Spleen (tissue), 11 donors: ENCODE measurements at regions not wholly inside any gene's neighbourhood (a gene's known extent, or its start where the extent isn't known, plus 50 kb on each side); places are given as distances from the start of the nearest gene placed in this dataset.

Experiments
- DNase-seq: peaks from one replicate; pipeline ENCODE4 v3.0.0-alpha.2; 2020
- H3K27ac ChIP-seq, 8 donors: fragments of 200-600 bp; sonication (generic) in 7 of 8; 1 replicate in 4 of 8; 2 replicates in 4 of 8; pipeline versions ENCODE4 v1.5.0 to v1.8.0; 2016 to 2021; ENCODE audit warnings: inconsistent platforms in 4 of 8, mild to moderate bottlenecking in 4 of 8, moderate library complexity in 1 of 8
- H3K27me3 ChIP-seq, 7 donors: fragments of 200-600 bp; sonication (generic) in 6 of 7; replicated peaks in 1 of 7; 1 replicate in 4 of 7; 2 replicates in 3 of 7; pipeline versions ENCODE4 v1.5.0 to v1.8.0; 2016 to 2021; ENCODE audit warnings: inconsistent platforms in 3 of 7, mild to moderate bottlenecking in 1 of 7
- H3K36me3 ChIP-seq, 6 donors: fragments of 200-600 bp; sonication (generic) in 5 of 6; 1 replicate in 4 of 6; 2 replicates in 2 of 6; pipeline versions ENCODE4 v1.5.0 to v1.8.0; 2016 to 2021; ENCODE audit warnings: inconsistent platforms in 2 of 6
- H3K4me1 ChIP-seq, 6 donors: fragments of 200-600 bp; sonication (generic) in 5 of 6; 1 replicate in 3 of 6; 2 replicates in 3 of 6; pipeline versions ENCODE4 v1.5.0 to v1.8.0; 2016 to 2021; ENCODE audit warnings: inconsistent platforms in 3 of 6
- H3K4me3 ChIP-seq, 8 donors: fragments of 200-600 bp; sonication (generic) in 7 of 8; 1 replicate in 4 of 8; 2 replicates in 4 of 8; pipeline versions ENCODE4 v1.5.0 to v1.8.0; 2016 to 2021; ENCODE audit warnings: inconsistent platforms in 4 of 8, mild to moderate bottlenecking in 4 of 8, moderate library complexity in 2 of 8
- H3K9me3 ChIP-seq, 8 donors: fragments of 200-600 bp; sonication (generic) in 7 of 8; 1 replicate in 4 of 8; 2 replicates in 4 of 8; pipeline versions ENCODE4 v1.5.0 to v1.8.0; 2016 to 2021; ENCODE audit warnings: inconsistent platforms in 4 of 8
- POLR2A ChIP-seq, 3 donors: fragments of 450-650 bp; IDR thresholded peaks; one replicate each; pipeline ENCODE4 v1.5.1; 2017; ENCODE audit warnings: antibody characterized with exemption in 3 of 3, mild to moderate bottlenecking in 1 of 3
- POLR2AphosphoS5 ChIP-seq, 3 donors: sonication (generic); formaldehyde crosslinking; IDR thresholded peaks; one replicate each; pipeline ENCODE4 v1.5.1; 2017; ENCODE audit warnings: antibody characterized with exemption in 3 of 3
- WGBS, 5 donors: extraction: QIAGEN DNeasy Blood & Tissue Kit in 3 of 5; methylation state at CpG; one replicate each; pipeline versions ENCODE4 v1.1.5 to v1.1.7; 2013 to 2018; 5-methylcytosine and 5-hydroxymethylcytosine counted together
- intact Hi-C: fragments of 100-400 bp; cut with DNase I; formaldehyde crosslinking; loops from one replicate; pipeline ENCODE4 v1.15.0; 2023; ENCODE audit warnings: low total_unique reads
- TF ChIP-seq, protein P1 (sequence below), 11 experiments: fragments of 200-600 bp in 7 of 11; fragments of 450-650 bp in 4 of 11; sonication (generic) in 4 of 11; IDR thresholded peaks in 8 of 11; conservative IDR thresholded peaks in 3 of 11; 1 replicate in 7 of 11; 2 replicates in 4 of 11; pipeline versions ENCODE4 v1.4.0 to v1.8.0; 2016 to 2021; ENCODE audit warnings: antibody characterized with exemption in 11 of 11, inconsistent platforms in 4 of 11, mild to moderate bottlenecking in 1 of 11
- donor health status: healthy with polysubstance abuse.
- donor health status: DM: no; HTN: no; CAD: no; lungs with moderate emphysema.
- donor health status: DM: no; HTN: no; CAD: no.
- donor health status: Bipolar disorder and iron deficiency.
- donor health status: healthy.
- donor health status: DM: no; HTN: no; CAD: no.
- donor health status: DM: yes; HTN: yes; CAD: no.

DNA sequence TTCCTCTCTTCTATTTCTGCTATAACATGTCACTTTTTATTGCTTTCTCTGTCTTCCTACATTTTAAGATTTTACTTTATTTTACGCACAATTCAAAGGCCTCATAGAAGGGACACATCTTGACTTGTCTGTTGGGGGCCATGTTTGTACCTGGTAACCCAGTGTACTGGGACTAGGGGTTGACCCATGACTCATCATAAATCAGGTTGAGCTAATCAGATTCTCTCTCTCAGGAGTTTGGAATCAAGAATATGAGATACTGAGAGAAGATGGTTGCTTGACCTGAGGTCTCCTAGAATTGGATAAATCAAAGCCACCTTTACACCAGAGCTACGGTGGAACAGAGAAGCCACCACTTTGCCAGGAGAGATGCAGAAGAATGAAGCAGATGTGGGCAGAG is 153.0 kb downstream of the UXS1 start:
- no peaks in the 10 kb centered on the region for H3K4me1 ChIP-seq
- H3K36me3 ChIP-seq, result no peaks in the 10 kb centered on the region
- WGBS, 5 donors, result 92 to 98% (median 95%) methylated on average over 2 of the region's 2 CpGs
- no peaks in the 10 kb centered on the region for H3K9me3 ChIP-seq
- no peak overlapping the region for H3K27ac ChIP-seq
- no peaks in the 10 kb centered on the region for H3K27me3 ChIP-seq
- TF ChIP-seq, protein P1, sequence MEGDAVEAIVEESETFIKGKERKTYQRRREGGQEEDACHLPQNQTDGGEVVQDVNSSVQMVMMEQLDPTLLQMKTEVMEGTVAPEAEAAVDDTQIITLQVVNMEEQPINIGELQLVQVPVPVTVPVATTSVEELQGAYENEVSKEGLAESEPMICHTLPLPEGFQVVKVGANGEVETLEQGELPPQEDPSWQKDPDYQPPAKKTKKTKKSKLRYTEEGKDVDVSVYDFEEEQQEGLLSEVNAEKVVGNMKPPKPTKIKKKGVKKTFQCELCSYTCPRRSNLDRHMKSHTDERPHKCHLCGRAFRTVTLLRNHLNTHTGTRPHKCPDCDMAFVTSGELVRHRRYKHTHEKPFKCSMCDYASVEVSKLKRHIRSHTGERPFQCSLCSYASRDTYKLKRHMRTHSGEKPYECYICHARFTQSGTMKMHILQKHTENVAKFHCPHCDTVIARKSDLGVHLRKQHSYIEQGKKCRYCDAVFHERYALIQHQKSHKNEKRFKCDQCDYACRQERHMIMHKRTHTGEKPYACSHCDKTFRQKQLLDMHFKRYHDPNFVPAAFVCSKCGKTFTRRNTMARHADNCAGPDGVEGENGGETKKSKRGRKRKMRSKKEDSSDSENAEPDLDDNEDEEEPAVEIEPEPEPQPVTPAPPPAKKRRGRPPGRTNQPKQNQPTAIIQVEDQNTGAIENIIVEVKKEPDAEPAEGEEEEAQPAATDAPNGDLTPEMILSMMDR (IDR thresholded peaks at IDR 0.05 in 8 of 11, conservative IDR thresholded peaks at IDR 0.05 in 3 of 11), result no peak
- no peak for DNase-seq
- intact Hi-C loops, result no loop called here
- no peak overlapping the region for H3K4me3 ChIP-seq

DNA sequence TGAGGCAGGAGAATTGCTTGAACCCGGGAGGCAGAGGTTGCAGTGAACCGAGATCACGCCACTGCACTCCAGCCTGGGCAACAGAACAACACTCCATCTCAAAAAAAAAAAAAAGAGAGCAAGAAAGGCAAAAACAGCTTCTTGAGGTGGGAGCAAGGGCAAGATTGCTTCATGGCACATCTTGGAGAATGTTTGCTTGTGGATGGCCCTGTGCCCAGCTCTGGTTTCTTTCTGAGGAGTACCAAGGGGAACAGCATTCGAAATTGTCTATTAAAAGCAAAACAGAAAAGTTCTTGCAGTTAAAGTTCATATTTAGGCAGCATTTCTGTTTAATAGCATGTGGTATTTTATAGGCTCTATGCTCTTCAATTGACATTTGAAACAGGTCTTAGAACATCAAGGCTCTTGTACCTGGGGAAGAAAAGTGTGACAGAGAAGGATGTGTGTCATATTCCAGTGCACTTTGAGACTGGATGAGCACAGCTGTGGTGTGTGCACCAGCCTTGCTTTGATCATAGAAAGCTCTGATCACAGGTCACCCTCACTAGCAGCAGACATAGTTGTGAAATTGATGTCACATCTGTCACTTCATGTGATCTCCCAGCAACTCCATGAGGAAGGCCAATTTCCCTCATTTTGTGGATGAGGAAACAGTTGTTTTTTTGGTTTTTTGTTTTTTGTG is 154.3 kb downstream of the UXS1 start:
- Histone ChIP-seq H3K4me1 (no peaks in the 10 kb centered on the region), H3K27me3 (no peaks in the 10 kb centered on the region), H3K4me3 (no peak overlapping the region), H3K9me3 (no peaks in the 10 kb centered on the region), H3K36me3 (no peaks in the 10 kb centered on the region), H3K27ac (no peak overlapping the region)
- DNase-seq, result no peak
- 84 to 91% (median 85%) methylated on average over 2 to 4 of the region's 4 CpGs for WGBS, 5 donors
- TF ChIP-seq POLR2A (IDR thresholded peaks at IDR 0.05) (no peak), POLR2AphosphoS5 (IDR thresholded peaks at IDR 0.05) (no peak)
- TF ChIP-seq, protein P1 (IDR thresholded peaks at IDR 0.05 in 8 of 11, conservative IDR thresholded peaks at IDR 0.05 in 3 of 11), result no peak
- intact Hi-C loops, result no loop called here

DNA sequence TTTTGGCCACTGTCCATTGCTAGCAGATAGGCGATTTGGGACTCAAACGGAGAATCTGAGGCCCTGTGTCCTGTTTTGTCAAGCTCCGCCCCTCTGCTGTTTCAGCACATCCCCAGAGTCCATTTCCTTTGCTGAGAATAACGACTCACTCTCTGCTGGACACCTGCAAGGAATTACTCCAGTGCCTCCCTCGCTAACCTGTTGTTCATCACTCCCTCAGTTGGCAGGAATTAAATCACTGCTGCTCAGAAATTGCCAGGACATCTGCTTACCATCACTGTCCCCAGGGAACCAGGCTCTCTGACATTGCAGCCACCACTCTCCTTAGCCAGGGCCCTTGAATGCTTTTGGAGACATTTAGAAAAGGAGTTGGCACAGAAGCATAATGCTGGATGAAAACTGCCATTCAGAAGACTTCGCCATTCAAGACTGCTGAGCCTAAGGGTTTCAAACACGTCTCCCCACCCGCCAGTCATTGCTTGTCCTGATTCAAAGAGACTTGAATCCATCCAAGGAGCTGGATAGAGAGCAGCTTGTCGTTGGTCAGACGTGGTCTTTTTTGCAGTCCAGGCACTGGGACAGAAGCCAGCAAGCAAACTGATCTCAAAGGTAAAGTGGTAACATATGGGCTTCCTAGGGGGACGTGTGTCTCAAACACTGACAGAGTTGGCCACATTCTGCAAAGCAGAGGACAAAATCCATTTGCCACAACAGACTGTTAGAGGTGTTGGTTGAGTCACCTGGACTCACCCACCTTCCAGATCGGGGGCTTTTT is 155.3 kb downstream of the UXS1 start:
- TF ChIP-seq, protein P1 (IDR thresholded peaks at IDR 0.05 in 8 of 11, conservative IDR thresholded peaks at IDR 0.05 in 3 of 11), result no peak
- TF ChIP-seq POLR2A (IDR thresholded peaks at IDR 0.05), result no peak
- no peak for TF ChIP-seq POLR2AphosphoS5 (IDR thresholded peaks at IDR 0.05)
- Histone ChIP-seq H3K27ac (no peak overlapping the region), H3K27me3 (no peaks in the 10 kb centered on the region), H3K9me3 (no peaks in the 10 kb centered on the region), H3K4me3 (no peak overlapping the region), H3K4me1 (no peaks in the 10 kb centered on the region), H3K36me3 (no peaks in the 10 kb centered on the region)
- DNase-seq, result no peak
- WGBS, 5 donors, result 59 to 74% (median 71%) methylated on average over 11 to 12 of the region's 12 CpGs
- intact Hi-C loops, result no loop called here

DNA sequence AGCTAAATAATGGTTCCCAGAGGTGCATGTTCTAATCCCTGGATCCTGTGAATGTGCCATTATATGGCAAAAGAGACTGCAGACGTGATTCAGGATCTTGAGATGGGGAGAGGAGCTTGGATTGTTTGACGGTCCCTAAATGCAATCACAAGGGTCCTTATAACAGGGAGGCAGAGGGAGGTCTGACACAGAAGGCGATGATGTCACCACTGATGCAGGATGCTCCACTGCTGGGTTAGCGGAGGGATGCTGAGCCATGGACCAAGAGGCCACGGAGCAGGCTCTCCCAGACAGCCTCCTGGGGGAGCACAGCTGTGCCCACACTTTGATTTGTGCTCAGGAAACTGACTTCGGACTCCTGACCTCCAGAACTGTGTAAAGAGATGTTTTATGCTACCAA is 156.2 kb downstream of the UXS1 start:
- DNase-seq, result no peak
- Histone ChIP-seq H3K4me3 (no peak overlapping the region), H3K36me3 (no peaks in the 10 kb centered on the region), H3K4me1 (no peaks in the 10 kb centered on the region), H3K9me3 (peaks cover 0 to 3% (median 0%) of the 10 kb centered on the region in 8 donors), H3K27ac (no peak overlapping the region), H3K27me3 (no peaks in the 10 kb centered on the region)
- intact Hi-C loops, result no loop called here
- no peak for TF ChIP-seq POLR2A (IDR thresholded peaks at IDR 0.05)
- TF ChIP-seq, protein P1 (IDR thresholded peaks at IDR 0.05 in 8 of 11, conservative IDR thresholded peaks at IDR 0.05 in 3 of 11), result no peak
- TF ChIP-seq POLR2AphosphoS5 (IDR thresholded peaks at IDR 0.05), result no peak
- WGBS, 5 donors, result 72 to 82% (median 81%) methylated on average over 6 of the region's 6 CpGs
